ENCODE measurements at regions not wholly inside any gene's neighbourhood (a gene's known extent, or its start where the extent isn't known, plus 50 kb on each side); places are given as distances from the start of the nearest gene placed in this dataset.
A peak's percentile ranks its signal among the peaks of the same experiment; 100 is the strongest.

DNA sequence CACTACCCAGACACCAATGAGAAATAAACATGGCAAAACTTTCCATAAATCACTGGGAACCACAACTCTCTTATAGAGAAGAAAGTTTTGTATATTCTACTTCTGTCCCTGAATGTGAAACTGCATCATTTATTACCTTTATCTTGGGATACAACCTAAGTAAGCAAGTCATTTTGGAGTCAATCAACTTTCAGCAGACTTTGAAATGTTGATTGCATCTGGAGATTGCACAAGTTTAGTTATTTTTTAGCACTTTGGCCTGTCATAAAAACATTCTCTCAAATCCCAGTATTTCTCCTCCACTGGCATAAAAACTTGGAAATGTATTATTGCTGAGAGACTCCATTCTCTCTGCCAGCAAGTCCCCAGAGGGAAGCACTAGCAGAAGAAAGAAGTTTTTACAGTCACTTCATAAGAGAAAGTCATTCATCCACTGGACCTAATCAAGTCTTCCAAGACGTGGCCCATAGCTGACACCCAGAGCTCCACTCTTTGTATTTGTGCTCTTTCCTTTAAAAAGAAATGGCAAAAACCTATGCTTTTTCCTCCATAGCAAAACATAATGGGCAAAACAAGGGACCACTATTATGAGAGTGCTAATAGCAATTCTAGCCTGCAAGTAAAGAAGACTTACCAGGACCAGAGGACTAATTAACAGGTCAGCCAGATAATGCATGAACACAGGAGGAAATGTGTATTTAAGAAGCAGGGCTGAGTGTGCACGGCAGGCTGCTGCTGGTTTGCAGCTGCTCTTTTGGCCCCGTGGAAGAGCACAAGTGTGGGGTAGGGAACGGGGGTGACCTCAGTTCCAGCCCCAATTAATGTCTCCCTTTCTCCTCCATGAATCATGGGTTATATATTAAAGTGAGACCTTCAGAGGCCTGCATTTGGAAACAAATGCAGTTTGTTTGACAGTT lies 171.5 kb downstream of the INO80D start:
- intact Hi-C loops (cut with DNase I) = no loop called here
- no peak for TF ChIP-seq CTCF (IDR thresholded peaks at IDR 0.05)
- H3K27me3 ChIP-seq = no peaks in the 10 kb centered on the region
- no peaks in the 10 kb centered on the region for H3K4me1 ChIP-seq
- ATAC-seq (no peak), DNase-seq (peak in 1 of 4 donors; percentile 69)
- H3K4me3 ChIP-seq = no peak overlapping the region
- no peaks in the 10 kb centered on the region for H3K9me3 ChIP-seq
- no peak overlapping the region for H3K27ac ChIP-seq
- H3K36me3 ChIP-seq = no peaks in the 10 kb centered on the region

- no peaks in the 10 kb centered on the region for H3K36me3 ChIP-seq
- no peaks in the 10 kb centered on the region for H3K27me3 ChIP-seq
- DNase-seq (no peak), ATAC-seq (no peak)
- H3K27ac ChIP-seq = no peak overlapping the region
- H3K4me1 ChIP-seq = no peaks in the 10 kb centered on the region
- TF ChIP-seq CTCF (IDR thresholded peaks at IDR 0.05) = no peak
- no peaks in the 10 kb centered on the region for H3K9me3 ChIP-seq
- H3K4me3 ChIP-seq = no peak overlapping the region
- intact Hi-C loops (cut with DNase I) = no loop called here
These were observed 172.3 kb downstream of the INO80D start for GRCh38 chr2:205913668-205914067.

- no peaks in the 10 kb centered on the region for H3K4me1 ChIP-seq
- TF ChIP-seq CTCF (IDR thresholded peaks at IDR 0.05) = no peak
- H3K9me3 ChIP-seq = no peaks in the 10 kb centered on the region
- DNase-seq (no peak), ATAC-seq (no peak)
- no peak overlapping the region for H3K27ac ChIP-seq
- H3K27me3 ChIP-seq = no peaks in the 10 kb centered on the region
- no peak overlapping the region for H3K4me3 ChIP-seq
- no peaks in the 10 kb centered on the region for H3K36me3 ChIP-seq
- intact Hi-C loops (cut with DNase I) = no loop called here
These were observed 174.7 kb downstream of the INO80D start for GRCh38 chr2:205911306-205911705.

GRCh38 chr2:205909184-205909572 lies 176.8 kb downstream of the INO80D start:
- no peak overlapping the region for H3K4me3 ChIP-seq
- no peaks in the 10 kb centered on the region for H3K27me3 ChIP-seq
- intact Hi-C loops (cut with DNase I) = no loop called here
- H3K27ac ChIP-seq = no peak overlapping the region
- H3K36me3 ChIP-seq = no peaks in the 10 kb centered on the region
- DNase-seq (no peak), ATAC-seq (no peak)
- no peaks in the 10 kb centered on the region for H3K4me1 ChIP-seq
- H3K9me3 ChIP-seq = no peaks in the 10 kb centered on the region
- TF ChIP-seq CTCF (IDR thresholded peaks at IDR 0.05) = no peak

GRCh38 chr2:205908212-205909183 lies 177.5 kb downstream of the INO80D start:
- H3K27me3 ChIP-seq = no peaks in the 10 kb centered on the region
- no peak overlapping the region for H3K4me3 ChIP-seq
- no peaks in the 10 kb centered on the region for H3K36me3 ChIP-seq
- H3K9me3 ChIP-seq = no peaks in the 10 kb centered on the region
- no peak overlapping the region for H3K27ac ChIP-seq
- ATAC-seq (no peak), DNase-seq (peak in 1 of 4 donors; percentile 43)
- intact Hi-C loops (cut with DNase I) = no loop called here
- no peak for TF ChIP-seq CTCF (IDR thresholded peaks at IDR 0.05)
- H3K4me1 ChIP-seq = no peaks in the 10 kb centered on the region

All from left lung (tissue), 4 donors.